GM18858 (cell line): ENCODE measurements at regions not wholly inside any gene's neighbourhood (a gene's known extent, or its start where the extent isn't known, plus 50 kb on each side); places are given as distances from the start of the nearest gene placed in this dataset.
"Not testable (repeated sequence)": the region's sequence is repeated elsewhere in the genome, so short reads cannot be mapped to it uniquely, and the experiment has no call there.

ENCODE experiments used
- ATAC-seq: cut with Tn5 transposase; IDR thresholded peaks from one replicate; pipeline ENCODE4 v1.9.1; 2021; ENCODE audit not compliant: unreplicated experiment

GRCh38 chrX:137212078-137212632, 178.4 kb upstream of the GPR101 start:
- ATAC-seq: no peak

- ATAC-seq: no peak
Observed at GRCh38 chrX:137198040-137198439, 164.2 kb upstream of the GPR101 start.

- ATAC-seq: no peak
Observed at GRCh38 chrX:137195991-137196390, 162.2 kb upstream of the GPR101 start.

- ATAC-seq: no peak
Observed at GRCh38 chrX:137195296-137195695, 161.5 kb upstream of the GPR101 start.

- ATAC-seq: peak; percentile 77
Observed at GRCh38 chrX:137194164-137194563, 160.4 kb upstream of the GPR101 start.

- no peak for ATAC-seq
Observed at GRCh38 chrX:137187540-137187939, 153.7 kb upstream of the GPR101 start.

- no peak for ATAC-seq
Observed at GRCh38 chrX:137178392-137178791, 144.6 kb upstream of the GPR101 start.

GRCh38 chrX:137172317-137172948, 138.6 kb upstream of the GPR101 start:
- ATAC-seq: no peak

GRCh38 chrX:137171626-137172025, 137.8 kb upstream of the GPR101 start:
- ATAC-seq: no peak

GRCh38 chrX:137166591-137166990, 132.8 kb upstream of the GPR101 start:
- ATAC-seq: no peak

- ATAC-seq: no peak
Observed at GRCh38 chrX:137164329-137164728, 130.5 kb upstream of the GPR101 start.

GRCh38 chrX:137151403-137151802, 117.6 kb upstream of the GPR101 start:
- ATAC-seq: no peak

GRCh38 chrX:137143864-137144263, 110.1 kb upstream of the GPR101 start:
- ATAC-seq: no peak

- not testable (repeated sequence) for ATAC-seq
Observed at GRCh38 chrX:137122651-137123050, 88.9 kb upstream of the GPR101 start.

- ATAC-seq: no peak
Observed at GRCh38 chrX:137119049-137119448, 85.3 kb upstream of the GPR101 start.

GRCh38 chrX:137118536-137118935, 84.7 kb upstream of the GPR101 start:
- no peak for ATAC-seq

GRCh38 chrX:137118136-137118535, 84.3 kb upstream of the GPR101 start:
- ATAC-seq: no peak

GRCh38 chrX:137107877-137108276, 74.1 kb upstream of the GPR101 start:
- not testable (repeated sequence) for ATAC-seq

- ATAC-seq: no peak
Observed at GRCh38 chrX:137101273-137101990, 67.6 kb upstream of the GPR101 start.
